Smooth muscle cell (in vitro differentiated cells): ENCODE measurements at regions not wholly inside any gene's neighbourhood (a gene's known extent, or its start where the extent isn't known, plus 50 kb on each side); places are given as distances from the start of the nearest gene placed in this dataset.

ENCODE experiments used
- DNase-seq: peaks from one replicate; lab custom pipeline; 2025; ENCODE audit not compliant: unreplicated experiment; lab: John Stamatoyannopoulos, UW
- H2AFZ ChIP-seq: fragments of 200-600 bp; sonication (generic); 2 replicates; pipeline ENCODE4 v1.6.0; 2016; ENCODE audit warnings: antibody characterized with exemption, low read depth, mild to moderate bottlenecking
- H3F3A ChIP-seq: fragments of 200-600 bp; sonication (generic); 2 replicates; pipeline ENCODE4 v1.6.0; 2017; ENCODE audit warnings: antibody characterized with exemption, low read depth
- H3K27ac ChIP-seq: fragments of 200-600 bp; sonication (generic); 2 replicates; pipeline ENCODE4 v1.5.1; 2016; ENCODE audit warnings: low read depth, mild to moderate bottlenecking
- H3K27me3 ChIP-seq: fragments of 200-600 bp; sonication (generic); 2 replicates; pipeline ENCODE4 v1.6.1; 2016; ENCODE audit warnings: low read depth, mild to moderate bottlenecking
- H3K36me3 ChIP-seq: fragments of 200-600 bp; sonication (generic); 2 replicates; pipeline ENCODE4 v1.5.1; 2016; ENCODE audit warnings: low read depth
- H3K4me1 ChIP-seq: fragments of 200-600 bp; sonication (generic); 2 replicates; pipeline ENCODE4 v1.5.1; 2016; ENCODE audit warnings: low read depth
- H3K4me2 ChIP-seq: fragments of 200-600 bp; sonication (generic); 2 replicates; pipeline ENCODE4 v1.6.0; 2016; ENCODE audit warnings: mild to moderate bottlenecking
- H3K4me3 ChIP-seq: fragments of 200-600 bp; sonication (generic); 2 replicates; pipeline ENCODE4 v1.5.1; 2016; ENCODE audit warnings: mild to moderate bottlenecking
- H3K79me2 ChIP-seq: fragments of 200-600 bp; sonication (generic); 2 replicates; pipeline ENCODE4 v1.6.0; 2016; ENCODE audit warnings: low read depth, mild to moderate bottlenecking
- H3K9ac ChIP-seq: fragments of 200-600 bp; sonication (generic); 2 replicates; pipeline ENCODE4 v1.6.0; 2016; ENCODE audit warnings: low read depth
- H3K9me3 ChIP-seq: fragments of 200-600 bp; sonication (generic); replicated peaks from 2 replicates; pipeline ENCODE4 v1.5.1; 2016; ENCODE audit warnings: low read depth
- H4K20me1 ChIP-seq: fragments of 200-600 bp; sonication (generic); 2 replicates; pipeline ENCODE4 v1.6.0; 2016; ENCODE audit warnings: low read depth
- WGBS: methylation state at CpG from one replicate; pipeline ENCODE4 v1.1.7; 2016; ENCODE audit warnings: low lambda C conversion rate; 5-methylcytosine and 5-hydroxymethylcytosine counted together
- TF ChIP-seq, protein P1 (sequence below): fragments of 200-600 bp; sonication (generic); IDR thresholded peaks from 2 replicates; pipeline ENCODE4 v1.5.1; 2017; ENCODE audit warnings: borderline replicate concordance, mild to moderate bottlenecking, antibody characterized with exemption; ENCODE audit not compliant: insufficient read depth, poor library complexity, severe bottlenecking

- H3K4me1 ChIP-seq, result no peaks in the 10 kb centered on the region
- H3K4me2 ChIP-seq, result no peak overlapping the region
- no peaks in the 10 kb centered on the region for H3K79me2 ChIP-seq
- 86% methylated on average over 3 of the region's 3 CpGs for WGBS
- H3K4me3 ChIP-seq, result no peak overlapping the region
- no peaks in the 10 kb centered on the region for H3F3A ChIP-seq
- H3K27me3 ChIP-seq, result no peaks in the 10 kb centered on the region
- H3K36me3 ChIP-seq, result no peaks in the 10 kb centered on the region
- TF ChIP-seq, protein P1, sequence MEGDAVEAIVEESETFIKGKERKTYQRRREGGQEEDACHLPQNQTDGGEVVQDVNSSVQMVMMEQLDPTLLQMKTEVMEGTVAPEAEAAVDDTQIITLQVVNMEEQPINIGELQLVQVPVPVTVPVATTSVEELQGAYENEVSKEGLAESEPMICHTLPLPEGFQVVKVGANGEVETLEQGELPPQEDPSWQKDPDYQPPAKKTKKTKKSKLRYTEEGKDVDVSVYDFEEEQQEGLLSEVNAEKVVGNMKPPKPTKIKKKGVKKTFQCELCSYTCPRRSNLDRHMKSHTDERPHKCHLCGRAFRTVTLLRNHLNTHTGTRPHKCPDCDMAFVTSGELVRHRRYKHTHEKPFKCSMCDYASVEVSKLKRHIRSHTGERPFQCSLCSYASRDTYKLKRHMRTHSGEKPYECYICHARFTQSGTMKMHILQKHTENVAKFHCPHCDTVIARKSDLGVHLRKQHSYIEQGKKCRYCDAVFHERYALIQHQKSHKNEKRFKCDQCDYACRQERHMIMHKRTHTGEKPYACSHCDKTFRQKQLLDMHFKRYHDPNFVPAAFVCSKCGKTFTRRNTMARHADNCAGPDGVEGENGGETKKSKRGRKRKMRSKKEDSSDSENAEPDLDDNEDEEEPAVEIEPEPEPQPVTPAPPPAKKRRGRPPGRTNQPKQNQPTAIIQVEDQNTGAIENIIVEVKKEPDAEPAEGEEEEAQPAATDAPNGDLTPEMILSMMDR, result no peak
- H3K27ac ChIP-seq, result no peak overlapping the region
- H4K20me1 ChIP-seq, result no peaks in the 10 kb centered on the region
- no peak for DNase-seq
- H3K9ac ChIP-seq, result no peak overlapping the region
- no peaks in the 10 kb centered on the region for H3K9me3 ChIP-seq
- no peak overlapping the region for H2AFZ ChIP-seq
Observed at GRCh38 chr7:14960721-14961120, 58.2 kb upstream of the DGKB start.

DNA sequence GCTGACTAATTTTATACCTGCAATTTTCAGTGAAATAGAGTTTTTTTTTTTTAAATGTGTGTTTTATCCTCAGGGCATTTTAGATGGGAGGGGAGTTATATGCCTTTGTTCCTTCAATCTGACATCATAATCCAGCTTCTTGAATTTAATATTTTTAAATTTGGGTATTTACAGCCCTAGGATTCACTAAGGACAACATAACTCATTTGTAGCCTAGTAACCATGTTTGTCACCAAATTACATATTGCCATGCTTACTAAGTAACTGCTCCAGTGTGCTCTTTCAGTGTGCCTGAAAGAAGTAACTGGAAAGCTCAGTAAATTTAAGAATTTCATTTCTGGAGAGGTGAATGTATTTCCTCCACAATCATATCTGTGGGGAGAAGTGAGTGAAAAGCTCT is 56.8 kb upstream of the DGKB start:
- H4K20me1 ChIP-seq, result no peaks in the 10 kb centered on the region
- no peaks in the 10 kb centered on the region for H3K36me3 ChIP-seq
- no peak overlapping the region for H3K4me2 ChIP-seq
- H3K79me2 ChIP-seq, result no peaks in the 10 kb centered on the region
- no peaks in the 10 kb centered on the region for H3K27me3 ChIP-seq
- DNase-seq, result no peak
- no peaks in the 10 kb centered on the region for H3K4me1 ChIP-seq
- no peak overlapping the region for H2AFZ ChIP-seq
- no peaks in the 10 kb centered on the region for H3K9me3 ChIP-seq
- no peaks in the 10 kb centered on the region for H3F3A ChIP-seq
- TF ChIP-seq, protein P1, result no peak
- H3K4me3 ChIP-seq, result no peak overlapping the region
- H3K9ac ChIP-seq, result no peak overlapping the region
- no peak overlapping the region for H3K27ac ChIP-seq

DNA sequence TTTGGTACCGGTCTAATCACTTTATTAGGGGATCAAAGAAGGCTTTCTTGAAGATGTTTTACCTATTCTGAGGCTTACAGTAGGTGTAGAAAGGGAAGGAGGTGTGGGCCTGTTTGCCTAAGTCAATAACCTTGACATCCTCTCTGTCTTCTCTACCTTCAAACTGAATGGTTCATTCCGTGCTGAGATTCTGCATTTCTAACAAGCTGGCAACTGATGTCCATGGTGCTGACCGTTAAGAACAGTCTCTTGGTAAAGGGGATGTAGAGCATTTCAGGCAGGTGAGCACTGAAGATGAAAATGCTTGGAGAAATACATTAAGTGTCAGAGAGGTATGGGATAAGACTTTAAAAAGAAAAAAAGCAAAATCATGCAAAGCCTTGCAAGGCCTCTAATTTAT is 51.5 kb upstream of the DGKB start:
- Histone ChIP-seq H3K36me3 (no peaks in the 10 kb centered on the region), H4K20me1 (no peaks in the 10 kb centered on the region), H3K9ac (no peak overlapping the region), H3K27me3 (no peaks in the 10 kb centered on the region), H3K9me3 (no peaks in the 10 kb centered on the region), H3K4me2 (no peak overlapping the region), H3F3A (no peaks in the 10 kb centered on the region), H3K27ac (no peak overlapping the region), H3K79me2 (no peaks in the 10 kb centered on the region), H2AFZ (no peak overlapping the region), H3K4me1 (no peaks in the 10 kb centered on the region), H3K4me3 (no peak overlapping the region)
- TF ChIP-seq, protein P1, result no peak
- WGBS, result 60% methylated on average over 3 of the region's 3 CpGs
- DNase-seq, result no peak
